ENCODE measurements at regions not wholly inside any gene's neighbourhood (a gene's known extent, or its start where the extent isn't known, plus 50 kb on each side); places are given as distances from the start of the nearest gene placed in this dataset.

DNA sequence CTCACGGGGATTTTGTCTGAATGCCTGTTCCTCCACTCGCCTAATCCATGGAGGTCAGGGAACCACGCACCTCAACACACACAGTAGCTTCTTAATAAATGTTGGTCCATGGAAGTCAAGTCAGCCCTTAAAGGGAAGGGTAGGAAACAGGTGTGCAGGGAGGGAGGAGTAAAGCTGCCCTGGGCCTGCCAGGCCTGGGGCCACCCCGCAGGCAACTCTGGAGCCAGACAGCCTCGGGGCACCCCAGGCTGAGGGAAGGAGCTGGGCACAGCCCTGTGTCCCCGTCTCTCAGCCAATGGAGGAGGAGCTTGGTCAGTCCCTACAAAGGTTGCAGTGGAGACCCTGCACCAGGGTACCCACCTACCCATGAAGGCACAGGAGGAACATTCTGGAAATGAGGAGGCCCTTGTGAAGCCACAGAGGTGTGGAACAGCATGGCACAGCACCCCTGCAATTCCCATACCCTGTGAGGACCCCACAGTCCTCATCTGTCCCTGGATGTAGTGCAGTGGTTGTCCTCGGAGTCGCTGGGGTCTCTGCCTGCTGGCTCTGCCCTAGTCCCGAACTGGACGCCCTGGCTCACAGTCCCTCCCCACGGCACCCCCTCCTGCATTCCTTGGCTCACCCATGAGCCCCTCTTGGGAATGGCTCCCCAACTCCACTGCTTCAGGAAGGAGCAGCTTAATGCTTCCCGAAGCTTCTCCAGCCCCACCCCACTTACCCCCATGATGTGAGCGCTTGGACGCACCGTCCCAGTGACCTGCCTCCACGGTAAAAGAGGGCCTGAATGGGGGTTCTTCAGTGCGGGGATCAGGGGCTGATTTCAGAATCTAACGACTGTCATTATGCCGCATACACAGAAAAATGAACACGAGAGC, 79.2 kb upstream of the INSIG1 start:
- Mint-ChIP-seq H3K4me3 (no peak overlapping the region), H3K4me1 (ENCODE audit: low read depth) (no peaks in the 10 kb centered on the region), H3K27ac (no peak overlapping the region), H3K36me3 (ENCODE audit: low read depth) (no peaks in the 10 kb centered on the region), H3K9me3 (no peaks in the 10 kb centered on the region), H3K27me3 (peaks cover 23% of the 10 kb centered on the region)
- POLR2A ChIA-PET = no interaction called here
- intact Hi-C loops (cut with DNase I, micrococcal nuclease) = no loop called here
- DNase-seq (no peak), ATAC-seq (ENCODE audit: poor library complexity) (no peak)
- H3K4me3 ChIP-seq (ENCODE audit: low read length) = no peak overlapping the region
- CTCF ChIA-PET = no interaction called here
- H3K4me1 ChIP-seq (ENCODE audit: insufficient read depth, low read length) = no peaks in the 10 kb centered on the region
- TF ChIP-seq, protein P1, sequence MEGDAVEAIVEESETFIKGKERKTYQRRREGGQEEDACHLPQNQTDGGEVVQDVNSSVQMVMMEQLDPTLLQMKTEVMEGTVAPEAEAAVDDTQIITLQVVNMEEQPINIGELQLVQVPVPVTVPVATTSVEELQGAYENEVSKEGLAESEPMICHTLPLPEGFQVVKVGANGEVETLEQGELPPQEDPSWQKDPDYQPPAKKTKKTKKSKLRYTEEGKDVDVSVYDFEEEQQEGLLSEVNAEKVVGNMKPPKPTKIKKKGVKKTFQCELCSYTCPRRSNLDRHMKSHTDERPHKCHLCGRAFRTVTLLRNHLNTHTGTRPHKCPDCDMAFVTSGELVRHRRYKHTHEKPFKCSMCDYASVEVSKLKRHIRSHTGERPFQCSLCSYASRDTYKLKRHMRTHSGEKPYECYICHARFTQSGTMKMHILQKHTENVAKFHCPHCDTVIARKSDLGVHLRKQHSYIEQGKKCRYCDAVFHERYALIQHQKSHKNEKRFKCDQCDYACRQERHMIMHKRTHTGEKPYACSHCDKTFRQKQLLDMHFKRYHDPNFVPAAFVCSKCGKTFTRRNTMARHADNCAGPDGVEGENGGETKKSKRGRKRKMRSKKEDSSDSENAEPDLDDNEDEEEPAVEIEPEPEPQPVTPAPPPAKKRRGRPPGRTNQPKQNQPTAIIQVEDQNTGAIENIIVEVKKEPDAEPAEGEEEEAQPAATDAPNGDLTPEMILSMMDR (IDR thresholded peaks at IDR 0.05) = no peak
- H3K36me3 ChIP-seq (ENCODE audit: insufficient read depth, low read length) = no peaks in the 10 kb centered on the region
- peaks cover 0 to 3% of the 10 kb centered on the region in 2 experiments for H3K27me3 ChIP-seq (ENCODE audit: control insufficient read depth in 1 of 2, insufficient read depth in 2 of 2, low read length in 2 of 2)
- no peaks in the 10 kb centered on the region for H3K9me3 ChIP-seq (ENCODE audit: control insufficient read depth in 1 of 2, insufficient read depth in 1 of 2, low read length in 2 of 2)
- no peak overlapping the region for H3K27ac ChIP-seq (ENCODE audit: low read depth in 1 of 2, low read length in 2 of 2)

DNA sequence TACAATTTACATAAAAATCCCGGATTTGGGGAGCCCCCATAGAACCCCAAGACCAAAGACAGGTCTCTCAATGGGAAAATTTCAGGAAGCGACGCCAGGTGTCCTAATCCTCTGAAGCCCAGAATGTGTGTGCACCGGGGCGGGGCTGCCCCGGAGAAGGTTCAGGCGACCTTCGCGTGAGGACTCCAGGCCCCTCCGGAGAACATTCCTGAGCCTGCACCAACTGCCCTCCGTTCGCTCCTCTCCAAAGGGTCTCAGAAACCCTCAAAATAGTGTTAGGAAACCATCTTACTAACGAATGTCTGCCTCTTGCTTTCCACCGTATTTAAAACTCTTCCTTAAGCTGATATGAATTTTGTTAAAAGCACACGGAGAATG, 78.5 kb upstream of the INSIG1 start:
- ATAC-seq (ENCODE audit: poor library complexity) (no peak), DNase-seq (no peak)
- Histone ChIP-seq H3K27ac (ENCODE audit: low read depth in 1 of 2, low read length in 2 of 2) (no peak overlapping the region), H3K9me3 (ENCODE audit: control insufficient read depth in 1 of 2, insufficient read depth in 1 of 2, low read length in 2 of 2) (no peaks in the 10 kb centered on the region), H3K4me3 (ENCODE audit: low read length) (no peak overlapping the region), H3K27me3 (ENCODE audit: control insufficient read depth in 1 of 2, insufficient read depth in 2 of 2, low read length in 2 of 2) (peaks cover 0 to 3% of the 10 kb centered on the region in 2 experiments), H3K36me3 (ENCODE audit: insufficient read depth, low read length) (no peaks in the 10 kb centered on the region), H3K4me1 (ENCODE audit: insufficient read depth, low read length) (no peaks in the 10 kb centered on the region)
- TF ChIP-seq, protein P1 (IDR thresholded peaks at IDR 0.05) = no peak
- intact Hi-C loops (cut with DNase I, micrococcal nuclease) = no loop called here
- Mint-ChIP-seq H3K4me3 (no peak overlapping the region), H3K36me3 (ENCODE audit: low read depth) (no peaks in the 10 kb centered on the region), H3K27ac (no peak overlapping the region), H3K9me3 (no peaks in the 10 kb centered on the region), H3K27me3 (peaks cover 17% of the 10 kb centered on the region), H3K4me1 (ENCODE audit: low read depth) (no peaks in the 10 kb centered on the region)
- CTCF ChIA-PET = no interaction called here
- POLR2A ChIA-PET = no interaction called here

DNA sequence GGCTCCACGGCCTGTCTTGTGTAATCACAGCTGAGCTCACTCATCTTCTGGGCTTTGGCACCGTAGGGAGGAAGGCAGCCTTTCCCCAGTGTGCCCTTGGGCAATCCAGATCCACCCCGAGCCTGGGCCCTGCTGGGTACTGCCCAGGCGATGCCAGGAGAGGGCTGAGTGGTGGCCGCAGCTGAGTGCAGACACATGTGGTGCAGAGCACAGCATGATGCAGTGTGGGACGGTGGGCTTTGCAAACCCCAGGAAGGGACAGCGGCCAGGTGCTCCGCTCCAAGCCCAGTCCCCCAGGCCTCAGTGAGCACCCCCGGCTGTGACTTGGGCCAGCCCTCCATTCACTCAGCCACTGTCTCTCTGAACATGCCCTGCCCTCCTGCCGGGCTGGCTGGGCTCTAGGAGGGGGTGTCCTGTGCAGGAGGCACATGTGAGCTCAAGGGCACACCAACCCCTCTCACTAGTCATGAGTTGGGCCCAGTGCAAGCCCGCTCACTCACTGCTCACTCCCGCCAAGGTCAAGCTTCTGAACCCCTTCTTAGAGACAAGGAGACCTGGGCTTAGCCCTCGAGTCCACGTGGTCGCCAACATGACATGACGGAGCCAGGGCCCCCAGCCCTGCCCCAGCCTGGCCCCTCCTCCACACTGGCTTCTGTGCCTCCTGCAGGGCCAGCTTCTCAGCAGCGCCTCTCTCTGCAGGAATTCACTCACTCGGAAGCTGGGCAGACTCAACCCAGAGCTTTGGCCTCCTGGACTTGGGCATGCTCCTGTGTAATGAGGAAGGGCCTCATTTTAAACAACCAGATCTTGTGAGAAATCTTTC, 77.5 kb upstream of the INSIG1 start:
- Mint-ChIP-seq H3K9me3 (no peaks in the 10 kb centered on the region), H3K4me3 (no peak overlapping the region), H3K27ac (no peak overlapping the region), H3K4me1 (ENCODE audit: low read depth) (no peaks in the 10 kb centered on the region), H3K27me3 (peaks cover 17% of the 10 kb centered on the region), H3K36me3 (ENCODE audit: low read depth) (no peaks in the 10 kb centered on the region)
- no peaks in the 10 kb centered on the region for H3K9me3 ChIP-seq (ENCODE audit: control insufficient read depth in 1 of 2, insufficient read depth in 1 of 2, low read length in 2 of 2)
- TF ChIP-seq, protein P1 (IDR thresholded peaks at IDR 0.05) = no peak
- ATAC-seq (ENCODE audit: poor library complexity) = no peak
- no peak for DNase-seq
- H3K36me3 ChIP-seq (ENCODE audit: insufficient read depth, low read length) = no peaks in the 10 kb centered on the region
- no peaks in the 10 kb centered on the region for H3K27me3 ChIP-seq (ENCODE audit: control insufficient read depth in 1 of 2, insufficient read depth in 2 of 2, low read length in 2 of 2)
- POLR2A ChIA-PET = no interaction called here
- intact Hi-C loops (cut with DNase I, micrococcal nuclease) = no loop called here
- CTCF ChIA-PET = no interaction called here
- H3K4me3 ChIP-seq (ENCODE audit: low read length) = no peak overlapping the region
- H3K27ac ChIP-seq (ENCODE audit: low read depth in 1 of 2, low read length in 2 of 2) = no peak overlapping the region
- H3K4me1 ChIP-seq (ENCODE audit: insufficient read depth, low read length) = no peaks in the 10 kb centered on the region
